ENCODE measurements at regions not wholly inside any gene's neighbourhood (a gene's known extent, or its start where the extent isn't known, plus 50 kb on each side); places are given as distances from the start of the nearest gene placed in this dataset.
"Not testable (repeated sequence)": the region's sequence is repeated elsewhere in the genome, so short reads cannot be mapped to it uniquely, and the experiment has no call there.

DNA sequence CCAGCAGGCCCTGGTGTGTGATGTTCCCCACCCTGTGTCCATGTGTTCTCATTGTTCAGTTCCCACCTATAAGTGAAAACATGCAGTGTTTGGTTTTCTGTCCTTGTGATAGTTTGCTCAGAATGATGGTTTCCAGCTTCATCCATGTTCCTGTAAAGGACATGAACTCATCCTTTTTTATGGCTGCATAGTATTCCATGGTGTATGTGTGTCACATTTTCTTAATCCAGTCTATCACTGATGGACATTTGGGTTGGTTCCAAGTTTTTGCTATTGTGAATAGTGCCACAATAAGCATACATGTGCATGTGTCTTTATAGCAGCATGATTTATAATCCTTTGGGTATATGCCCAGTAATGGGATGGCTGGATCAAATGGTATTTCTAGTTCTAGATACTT, 130.4 kb upstream of the FHL2 start:
- FAIRE-seq; POLR2A ChIA-PET (ENCODE audit: partially characterized antibody): not testable (repeated sequence)

More for the DNA sequence above, 130.4 kb upstream of the FHL2 start:
- H2BK15ac ChIP-seq (ENCODE audit: low read length); H4K20me1 ChIP-seq (replicated peaks in 1 of 2; ENCODE audit: control insufficient read depth in 1 of 2, insufficient read depth in 2 of 2, low read length in 2 of 2); H3K18ac ChIP-seq (ENCODE audit: extremely low read depth, low read length); H3K27ac ChIP-seq (ENCODE audit: low read depth, low read length); H2AK5ac ChIP-seq (ENCODE audit: low read depth, low read length); H4K91ac ChIP-seq (replicated peaks; ENCODE audit: insufficient read length, low read length); H4K5ac ChIP-seq (ENCODE audit: insufficient read length, low read depth, low read length); H3K4ac ChIP-seq (replicated peaks; ENCODE audit: insufficient read length, low read depth, low read length); H3K27me3 ChIP-seq (replicated peaks in 1 of 4; ENCODE audit: control insufficient read depth in 3 of 4, extremely low read depth in 1 of 4, insufficient read depth in 3 of 4, low read length in 3 of 4); H3K79me2 ChIP-seq (ENCODE audit: control insufficient read depth in 1 of 2, insufficient read depth in 2 of 2, low read length in 2 of 2); H2BK12ac ChIP-seq (ENCODE audit: low read depth, low read length); H3K56ac ChIP-seq (replicated peaks; ENCODE audit: insufficient read length, low read depth, low read length); H3K79me1 ChIP-seq (ENCODE audit: low read depth, low read length); H3K9ac ChIP-seq (replicated peaks in 1 of 4; ENCODE audit: extremely low read depth in 1 of 4, low read depth in 3 of 4, low read length in 3 of 4); H3K4me2 ChIP-seq (ENCODE audit: insufficient read depth in 1 of 2, low read depth in 2 of 2, low read length in 2 of 2); DNase-seq (ENCODE audit: low read depth in 1 of 2, low spot score in 2 of 2); H2BK5ac ChIP-seq (ENCODE audit: low read depth, low read length); H3K14ac ChIP-seq (ENCODE audit: insufficient read length); H3K9me3 ChIP-seq (ENCODE audit: insufficient read depth in 2 of 2, low read depth in 1 of 2, low read length in 1 of 2); H2AFZ ChIP-seq (ENCODE audit: low read length); H2BK20ac ChIP-seq (ENCODE audit: low read length); H3K4me3 ChIP-seq (ENCODE audit: extremely low read depth in 1 of 4, insufficient read depth in 2 of 4, low read depth in 3 of 4, low read length in 4 of 4); H3K23me2 ChIP-seq (ENCODE audit: low read depth, low read length); CTCF ChIA-PET (ENCODE audit: partially characterized antibody); H3K23ac ChIP-seq (ENCODE audit: insufficient read length); H3K36me3 ChIP-seq (ENCODE audit: control insufficient read depth in 2 of 4, insufficient read depth in 4 of 4, low read length in 3 of 4); H4K8ac ChIP-seq (ENCODE audit: extremely low read depth, insufficient read depth, low read length); H3K4me1 ChIP-seq (replicated peaks in 1 of 4; ENCODE audit: control insufficient read depth in 3 of 4, insufficient read depth in 4 of 4, low read length in 3 of 4); H2BK120ac ChIP-seq (replicated peaks; ENCODE audit: low read depth, low read length): not testable (repeated sequence)
